HepG2 (cell line): ENCODE measurements at regions not wholly inside any gene's neighbourhood (a gene's known extent, or its start where the extent isn't known, plus 50 kb on each side); places are given as distances from the start of the nearest gene placed in this dataset.

Experiments
- ATAC-seq: fragments of 200-7000 bp; cut with Tn5 transposase; 3 replicates; pipeline ENCODE4 v1.9.1; 2020; ENCODE audit warnings: mild to moderate bottlenecking, moderate library complexity
- BruUV-seq: library from RNA; stranded (reverse); fragments of 400-500 nt; replicated peaks from 2 replicates; lab custom pipeline; 2021; lab: Mats Ljungman, UMichigan
- CTCF ChIA-PET: fragments of 300-600 bp; formaldehyde crosslinking; extraction: SDS; loops from one replicate; lab custom pipeline; 2021; ENCODE audit warnings: low total read pairs, inconsistent platforms, low intra/inter-chr PET ratio; lab: Yijun Ruan, JAX
- POLR2A ChIA-PET: fragments of 350-600 bp; sonication (Branson Sonifier 250); formaldehyde crosslinking; loops from one replicate; lab custom pipeline; 2020; ENCODE audit warnings: antibody characterized with exemption, inconsistent platforms; lab: Yijun Ruan, JAX
- DNase-seq: peaks from one replicate; pipeline ENCODE4 v3.0.0-alpha.2; 2015; ENCODE audit warnings: low spot score
- FAIRE-seq: peaks from 3 replicates; lab custom pipeline; 2011; peaks lifted over from hg19 to GRCh38; lab: Jason Lieb, UNC
- H2AFZ ChIP-seq: one replicate; pipeline ENCODE4 v1.6.1; 2011; ENCODE audit warnings: low read length, inconsistent platforms
- H3K27ac ChIP-seq: fragments of 300-600 bp; 3 replicates; pipeline ENCODE4 v1.8.0; 2011; ENCODE audit warnings: mixed run types, mild to moderate bottlenecking, mixed read lengths, low read length, inconsistent platforms; ENCODE audit not compliant: insufficient read depth; ENCODE audit errors: extremely low read length
- H3K27me3 ChIP-seq, 2 experiments: fragments of 200-600 bp in 1 of 2; 2 replicates in 1 of 2; 3 replicates in 1 of 2; pipeline versions ENCODE4 v1.6.0 to v1.8.0; 2011; ENCODE audit warnings: low read length in 2 of 2, mild to moderate bottlenecking in 2 of 2, moderate library complexity in 2 of 2, inconsistent platforms in 1 of 2; ENCODE audit not compliant: insufficient read depth in 2 of 2, control insufficient read depth in 1 of 2
- H3K36me3 ChIP-seq, 2 experiments: fragments of 200-600 bp in 1 of 2; replicated peaks in 1 of 2; 2 replicates in 1 of 2; 3 replicates in 1 of 2; pipeline versions ENCODE4 v1.5.1 to v1.8.0; 2011; ENCODE audit warnings: low read length in 2 of 2, inconsistent platforms in 1 of 2; ENCODE audit not compliant: insufficient read depth in 2 of 2, control insufficient read depth in 1 of 2
- H3K4me1 ChIP-seq: 2 replicates; pipeline ENCODE4 v1.5.1; 2012; ENCODE audit warnings: low read length, inconsistent platforms; ENCODE audit not compliant: insufficient read depth
- H3K4me2 ChIP-seq: 2 replicates; pipeline ENCODE4 v1.6.0; 2011; ENCODE audit warnings: low read depth, low read length, inconsistent platforms
- H3K4me3 ChIP-seq, 3 experiments: fragments of 200-600 bp in 1 of 3; sonication (generic), shearing (Covaris generic) in 1 of 3; replicated peaks in 1 of 3; 2 replicates each; pipeline ENCODE4 v1.5.1; 2011 to 2016; ENCODE audit warnings: low read length in 3 of 3, inconsistent platforms in 2 of 3, low read depth in 2 of 3, mild to moderate bottlenecking in 2 of 3, control low read depth in 1 of 3, mixed read lengths in 1 of 3; ENCODE audit not compliant: insufficient read depth in 1 of 3
- H3K79me2 ChIP-seq: one replicate; pipeline ENCODE4 v1.6.1; 2011; ENCODE audit warnings: low read length, inconsistent platforms; ENCODE audit not compliant: insufficient read depth
- H3K9ac ChIP-seq: 2 replicates; pipeline ENCODE4 v1.6.0; 2011; ENCODE audit warnings: mild to moderate bottlenecking, low read depth, low read length, inconsistent platforms; ENCODE audit not compliant: insufficient read depth
- H3K9me3 ChIP-seq: 2 replicates; pipeline ENCODE4 v1.5.1; 2012; ENCODE audit warnings: mild to moderate bottlenecking, low read length
- H4K20me1 ChIP-seq: 2 replicates; pipeline ENCODE4 v1.6.0; 2011; ENCODE audit warnings: inconsistent platforms, mild to moderate bottlenecking, low read length, moderate library complexity; ENCODE audit not compliant: insufficient read depth
- EED ChIP-seq: sonication (generic); formaldehyde crosslinking; IDR thresholded peaks from 2 replicates; pipeline ENCODE4 v1.5.0; 2020; ENCODE audit warnings: mild to moderate bottlenecking, missing genetic modification reagents
- FLYWCH1 ChIP-seq: sonication (generic); formaldehyde crosslinking; IDR thresholded peaks from 2 replicates; pipeline ENCODE4 v1.8.1; 2023; ENCODE audit warnings: mild to moderate bottlenecking, missing genetic modification reagents
- HOXA7 ChIP-seq: sonication (generic); formaldehyde crosslinking; IDR thresholded peaks from 2 replicates; pipeline ENCODE4 v1.8.1; 2022; ENCODE audit warnings: mild to moderate bottlenecking, missing genetic modification reagents, moderate library complexity
- KDM4B ChIP-seq: sonication (generic); formaldehyde crosslinking; IDR thresholded peaks from 2 replicates; pipeline ENCODE4 v1.4.0; 2020; ENCODE audit warnings: missing genetic modification reagents
- KLF6 ChIP-seq: IDR thresholded peaks from 2 replicates; pipeline ENCODE4 v1.8.0; 2016; ENCODE audit warnings: missing biosample characterization, missing genetic modification reagents
- MIXL1 ChIP-seq: IDR thresholded peaks from 2 replicates; pipeline ENCODE4 v1.6.1; 2016
- NCOR1 ChIP-seq: fragments of 200-600 bp; sonication (generic); IDR thresholded peaks from 2 replicates; pipeline ENCODE4 v1.7.0; 2017; ENCODE audit warnings: antibody characterized with exemption, low read length, borderline replicate concordance
- PPARG ChIP-seq: conservative IDR thresholded peaks from 2 replicates; pipeline ENCODE4 v1.6.1; 2016; ENCODE audit warnings: missing biosample characterization, missing genetic modification reagents
- SIN3A ChIP-seq: IDR thresholded peaks from 2 replicates; pipeline ENCODE4 v1.6.1; 2011; ENCODE audit warnings: low read depth, mild to moderate bottlenecking, control low read depth, low read length, borderline replicate concordance
- SIX1 ChIP-seq: sonication (generic); formaldehyde crosslinking; IDR thresholded peaks from 2 replicates; pipeline ENCODE4 v1.4.0; 2020; ENCODE audit warnings: missing genetic modification reagents, borderline replicate concordance
- SMAD1 ChIP-seq: sonication (generic); formaldehyde crosslinking; IDR thresholded peaks from 2 replicates; pipeline ENCODE4 v1.4.0; 2020; ENCODE audit warnings: missing genetic modification reagents, low read depth, mild to moderate bottlenecking, borderline replicate concordance
- SNAPC2 ChIP-seq: sonication (generic); formaldehyde crosslinking; IDR thresholded peaks from 2 replicates; pipeline ENCODE4 v1.8.1; 2022; ENCODE audit warnings: mild to moderate bottlenecking, missing genetic modification reagents
- TBP ChIP-seq: sonication (generic); formaldehyde crosslinking; IDR thresholded peaks from 2 replicates; pipeline ENCODE4 v1.5.0; 2020; ENCODE audit warnings: missing genetic modification reagents
- XBP1 ChIP-seq: sonication (generic); formaldehyde crosslinking; IDR thresholded peaks from 2 replicates; pipeline ENCODE4 v1.5.0; 2020; ENCODE audit warnings: missing genetic modification reagents
- ZKSCAN1 ChIP-seq: fragments of 150-350 bp; IDR thresholded peaks from 2 replicates; pipeline ENCODE4 v1.6.1; 2014; ENCODE audit warnings: low read length
- ZNF256 ChIP-seq: sonication (generic); formaldehyde crosslinking; conservative IDR thresholded peaks from 2 replicates; pipeline ENCODE4 v1.4.0; 2020; ENCODE audit warnings: missing genetic modification reagents
- ZNF567 ChIP-seq: sonication (generic); formaldehyde crosslinking; IDR thresholded peaks from 2 replicates; pipeline ENCODE4 v1.8.1; 2023; ENCODE audit warnings: mild to moderate bottlenecking, missing genetic modification reagents, borderline replicate concordance
- WGBS: methylation state at CpG from one replicate; pipeline ENCODE4 v1.1.6; 2017; ENCODE audit warnings: low lambda C conversion rate; 5-methylcytosine and 5-hydroxymethylcytosine counted together
- in situ Hi-C: cut with HindIII; loops from 2 replicates; pipeline ENCODE4 v1.10.0; 2017; ENCODE audit warnings: low pct_unique_long_range_greater_than_20kb; ENCODE audit not compliant: extremely low pct_ligation_motif_present
- intact Hi-C: fragments of 100-400 bp; cut with micrococcal nuclease; formaldehyde crosslinking; loops from one replicate; pipeline ENCODE4 v1.10.0; 2022; ENCODE audit not compliant: unreplicated experiment
- TF ChIP-seq, protein P1 (sequence below), 2 experiments: sonication (generic) in 1 of 2; formaldehyde crosslinking in 1 of 2; IDR thresholded peaks; 2 replicates each; pipeline versions ENCODE4 v1.4.0 to v1.6.1; 2018 to 2020; ENCODE audit warnings: missing genetic modification reagents in 2 of 2, borderline replicate concordance in 1 of 2, low read depth in 1 of 2, mild to moderate bottlenecking in 1 of 2, missing biosample characterization in 1 of 2
- TF ChIP-seq, protein P2 (sequence below): IDR thresholded peaks from 2 replicates; pipeline ENCODE4 v1.6.1; 2016; ENCODE audit warnings: control low read depth

DNA sequence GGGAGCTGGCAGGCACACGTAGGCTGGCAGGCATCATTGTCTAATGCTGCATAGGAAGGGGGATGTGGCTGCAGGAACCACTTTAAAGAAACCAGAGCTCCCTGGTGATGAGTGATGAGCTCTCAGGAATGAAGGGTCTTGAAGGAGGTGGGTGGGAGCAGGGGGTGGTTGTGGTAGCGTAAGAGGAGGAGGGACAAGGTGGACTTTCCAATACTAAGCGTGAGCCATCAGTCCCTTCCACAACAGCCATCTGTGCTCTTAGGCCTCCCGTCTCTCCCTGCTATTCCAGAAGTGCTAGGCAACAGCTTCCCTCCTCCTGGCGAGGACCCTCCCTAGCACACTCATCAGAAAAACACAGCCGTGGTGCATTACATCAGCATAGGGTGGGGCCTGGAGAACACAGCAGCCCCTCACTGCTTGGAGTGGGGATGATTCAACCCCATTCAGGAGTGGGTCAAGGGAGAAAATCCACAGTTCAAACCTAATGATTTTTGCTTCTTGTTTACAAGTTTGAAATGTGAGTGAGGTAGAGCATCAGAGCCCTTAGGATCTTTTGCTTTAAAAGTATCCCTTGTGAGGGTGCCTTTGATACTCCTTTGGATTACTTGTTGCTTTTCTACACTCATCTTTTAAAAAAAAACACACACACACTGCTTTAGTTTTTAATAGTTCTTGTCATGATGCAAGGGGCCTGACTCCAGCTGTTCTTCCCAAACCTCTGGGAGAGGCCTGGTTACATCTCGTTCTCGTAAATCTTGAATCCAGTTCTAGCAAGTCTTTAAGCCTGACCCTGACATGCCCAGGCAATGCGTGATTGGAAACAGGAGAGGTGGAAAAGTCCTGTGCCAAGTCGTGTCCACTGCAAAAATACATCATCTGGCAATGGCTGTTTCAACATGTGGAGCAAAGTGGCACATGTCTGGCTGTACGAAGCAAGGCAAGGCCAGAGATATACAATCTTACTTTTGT is 356.4 kb upstream of the DDHD1 start:
- ATAC-seq (no peak), FAIRE-seq (no peak), DNase-seq (no peak)
- POLR2A ChIA-PET, result no interaction called here
- H4K20me1 ChIP-seq, result no peaks in the 10 kb centered on the region
- CTCF ChIA-PET, result no interaction called here
- no peaks in the 10 kb centered on the region for H3K9me3 ChIP-seq
- WGBS, result 40% methylated on average over 11 of the region's 11 CpGs
- no peak for TF ChIP-seq SIX1 (CRISPR knock-in tag)
- TF ChIP-seq MIXL1 (CRISPR knock-in tag), result no peak
- no peak for TF ChIP-seq FLYWCH1 (CRISPR knock-in tag)
- no peak for TF ChIP-seq KLF6
- TF ChIP-seq ZKSCAN1, result no peak
- no peak for TF ChIP-seq XBP1
- no peak for TF ChIP-seq KDM4B (CRISPR knock-in tag)
- TF ChIP-seq HOXA7 (CRISPR knock-in tag), result no peak
- TF ChIP-seq SNAPC2, result no peak
- TF ChIP-seq SIN3A, result no peak
- TF ChIP-seq, protein P1, sequence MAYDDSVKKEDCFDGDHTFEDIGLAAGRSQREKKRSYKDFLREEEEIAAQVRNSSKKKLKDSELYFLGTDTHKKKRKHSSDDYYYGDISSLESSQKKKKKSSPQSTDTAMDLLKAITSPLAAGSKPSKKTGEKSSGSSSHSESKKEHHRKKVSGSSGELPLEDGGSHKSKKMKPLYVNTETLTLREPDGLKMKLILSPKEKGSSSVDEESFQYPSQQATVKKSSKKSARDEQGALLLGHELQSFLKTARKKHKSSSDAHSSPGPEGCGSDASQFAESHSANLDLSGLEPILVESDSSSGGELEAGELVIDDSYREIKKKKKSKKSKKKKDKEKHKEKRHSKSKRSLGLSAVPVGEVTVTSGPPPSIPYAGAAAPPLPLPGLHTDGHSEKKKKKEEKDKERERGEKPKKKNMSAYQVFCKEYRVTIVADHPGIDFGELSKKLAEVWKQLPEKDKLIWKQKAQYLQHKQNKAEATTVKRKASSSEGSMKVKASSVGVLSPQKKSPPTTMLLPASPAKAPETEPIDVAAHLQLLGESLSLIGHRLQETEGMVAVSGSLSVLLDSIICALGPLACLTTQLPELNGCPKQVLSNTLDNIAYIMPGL (CRISPR knock-in tag; IDR thresholded peaks at IDR 0.05; ENCODE audit: borderline replicate concordance in 1 of 2, low read depth in 1 of 2), result no peak
- no peak for TF ChIP-seq PPARG (CRISPR knock-in tag)
- TF ChIP-seq ZNF256 (CRISPR knock-in tag), result no peak
- TF ChIP-seq, protein P2, sequence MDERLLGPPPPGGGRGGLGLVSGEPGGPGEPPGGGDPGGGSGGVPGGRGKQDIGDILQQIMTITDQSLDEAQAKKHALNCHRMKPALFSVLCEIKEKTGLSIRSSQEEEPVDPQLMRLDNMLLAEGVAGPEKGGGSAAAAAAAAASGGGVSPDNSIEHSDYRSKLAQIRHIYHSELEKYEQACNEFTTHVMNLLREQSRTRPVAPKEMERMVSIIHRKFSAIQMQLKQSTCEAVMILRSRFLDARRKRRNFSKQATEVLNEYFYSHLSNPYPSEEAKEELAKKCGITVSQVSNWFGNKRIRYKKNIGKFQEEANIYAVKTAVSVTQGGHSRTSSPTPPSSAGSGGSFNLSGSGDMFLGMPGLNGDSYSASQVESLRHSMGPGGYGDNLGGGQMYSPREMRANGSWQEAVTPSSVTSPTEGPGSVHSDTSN (CRISPR knock-in tag), result no peak
- TF ChIP-seq SMAD1 (CRISPR knock-in tag), result no peak
- no peak for TF ChIP-seq ZNF567 (CRISPR knock-in tag)
- no peak for TF ChIP-seq TBP (CRISPR knock-in tag)
- TF ChIP-seq EED (CRISPR knock-in tag), result no peak
- TF ChIP-seq NCOR1, result no peak
- no peak overlapping the region for H3K27ac ChIP-seq
- no peak overlapping the region for H3K4me2 ChIP-seq
- H3K4me3 ChIP-seq, result no peak overlapping the region
- H3K4me1 ChIP-seq, result no peaks in the 10 kb centered on the region
- in situ Hi-C loops, result no loop called here
- intact Hi-C loops, result no loop called here
- no TSS peak for BruUV-seq
- no peak overlapping the region for H2AFZ ChIP-seq
- no peaks in the 10 kb centered on the region for H3K79me2 ChIP-seq
- peaks cover 2 to 5% of the 10 kb centered on the region in 2 experiments; a peak in 2 of 5 replicates for H3K27me3 ChIP-seq
- H3K36me3 ChIP-seq, result no peaks in the 10 kb centered on the region
- no peak overlapping the region for H3K9ac ChIP-seq
